Peyer's patch (tissue), 4 donors: ENCODE measurements at regions not wholly inside any gene's neighbourhood (a gene's known extent, or its start where the extent isn't known, plus 50 kb on each side); places are given as distances from the start of the nearest gene placed in this dataset.

Source experiments
- DNase-seq, 3 donors: peaks; one replicate each; pipeline ENCODE4 v3.0.0-alpha.2; 2017 to 2019
- H3K27ac ChIP-seq, 4 donors: fragments of 200-600 bp; sonication (generic); one replicate each; pipeline ENCODE4 v1.5.1; 2016 to 2019
- H3K27me3 ChIP-seq, 2 donors: fragments of 200-600 bp; sonication (generic); one replicate each; pipeline ENCODE4 v1.5.1; 2019
- H3K36me3 ChIP-seq, 3 donors: fragments of 200-600 bp; sonication (generic); one replicate each; pipeline ENCODE4 v1.5.1; 2016 to 2019
- H3K4me1 ChIP-seq, 4 donors: fragments of 200-600 bp; sonication (generic); one replicate each; pipeline ENCODE4 v1.5.1; 2016 to 2019
- H3K4me3 ChIP-seq, 4 donors: fragments of 200-600 bp; sonication (generic); 1 replicate in 3 of 4; 2 replicates in 1 of 4; pipeline ENCODE4 v1.5.1; 2016 to 2019; ENCODE audit warnings: mild to moderate bottlenecking in 1 of 4
- H3K9me3 ChIP-seq, 4 donors: fragments of 200-600 bp; sonication (generic); one replicate each; pipeline ENCODE4 v1.5.1; 2016 to 2019; ENCODE audit warnings: mild to moderate bottlenecking in 1 of 4
- POLR2A ChIP-seq, 2 donors: fragments of 450-650 bp; IDR thresholded peaks; one replicate each; pipeline ENCODE4 v1.5.1; 2017; ENCODE audit warnings: antibody characterized with exemption in 2 of 2, mild to moderate bottlenecking in 2 of 2, moderate library complexity in 2 of 2
- TF ChIP-seq, protein P1 (sequence below), 6 experiments: fragments of 450-650 bp in 4 of 6; fragments of 200-600 bp in 2 of 6; sonication (generic) in 1 of 6; IDR thresholded peaks; one replicate each; pipeline ENCODE4 v1.5.1; 2017 to 2019; ENCODE audit warnings: antibody characterized with exemption in 6 of 6, mild to moderate bottlenecking in 3 of 6, moderate library complexity in 1 of 6

DNA sequence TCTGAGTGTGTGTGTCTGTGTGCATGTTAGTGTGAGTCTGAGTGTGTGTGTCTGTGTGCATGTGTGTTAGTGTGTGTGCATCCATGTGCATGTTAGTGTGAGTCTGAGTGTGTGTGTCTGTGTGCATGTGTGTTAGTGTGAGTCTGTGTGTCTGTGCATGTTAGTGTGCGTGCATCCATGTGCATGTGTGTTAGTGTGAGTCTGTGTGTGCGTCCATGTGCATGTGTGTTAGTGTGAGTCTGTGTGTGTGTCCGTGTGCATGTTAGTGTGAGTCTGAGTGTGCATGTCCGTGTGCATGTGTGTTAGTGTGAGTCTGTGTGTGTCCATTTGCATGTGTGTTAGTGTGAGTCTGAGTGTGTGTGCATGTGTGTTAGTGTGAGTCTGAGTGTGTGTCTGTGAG is 76.6 kb upstream of the ACTRT2 start:
- no peak for DNase-seq
- no peaks in the 10 kb centered on the region for H3K36me3 ChIP-seq
- peaks cover 0 to 3% (median 0%) of the 10 kb centered on the region in 4 donors for H3K9me3 ChIP-seq
- no peaks in the 10 kb centered on the region for H3K27me3 ChIP-seq
- no peak for TF ChIP-seq POLR2A (IDR thresholded peaks at IDR 0.05)
- TF ChIP-seq, protein P1, sequence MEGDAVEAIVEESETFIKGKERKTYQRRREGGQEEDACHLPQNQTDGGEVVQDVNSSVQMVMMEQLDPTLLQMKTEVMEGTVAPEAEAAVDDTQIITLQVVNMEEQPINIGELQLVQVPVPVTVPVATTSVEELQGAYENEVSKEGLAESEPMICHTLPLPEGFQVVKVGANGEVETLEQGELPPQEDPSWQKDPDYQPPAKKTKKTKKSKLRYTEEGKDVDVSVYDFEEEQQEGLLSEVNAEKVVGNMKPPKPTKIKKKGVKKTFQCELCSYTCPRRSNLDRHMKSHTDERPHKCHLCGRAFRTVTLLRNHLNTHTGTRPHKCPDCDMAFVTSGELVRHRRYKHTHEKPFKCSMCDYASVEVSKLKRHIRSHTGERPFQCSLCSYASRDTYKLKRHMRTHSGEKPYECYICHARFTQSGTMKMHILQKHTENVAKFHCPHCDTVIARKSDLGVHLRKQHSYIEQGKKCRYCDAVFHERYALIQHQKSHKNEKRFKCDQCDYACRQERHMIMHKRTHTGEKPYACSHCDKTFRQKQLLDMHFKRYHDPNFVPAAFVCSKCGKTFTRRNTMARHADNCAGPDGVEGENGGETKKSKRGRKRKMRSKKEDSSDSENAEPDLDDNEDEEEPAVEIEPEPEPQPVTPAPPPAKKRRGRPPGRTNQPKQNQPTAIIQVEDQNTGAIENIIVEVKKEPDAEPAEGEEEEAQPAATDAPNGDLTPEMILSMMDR (IDR thresholded peaks at IDR 0.05) = no peak
- no peaks in the 10 kb centered on the region for H3K4me1 ChIP-seq
- H3K4me3 ChIP-seq = no peak overlapping the region
- H3K27ac ChIP-seq = no peak overlapping the region

DNA sequence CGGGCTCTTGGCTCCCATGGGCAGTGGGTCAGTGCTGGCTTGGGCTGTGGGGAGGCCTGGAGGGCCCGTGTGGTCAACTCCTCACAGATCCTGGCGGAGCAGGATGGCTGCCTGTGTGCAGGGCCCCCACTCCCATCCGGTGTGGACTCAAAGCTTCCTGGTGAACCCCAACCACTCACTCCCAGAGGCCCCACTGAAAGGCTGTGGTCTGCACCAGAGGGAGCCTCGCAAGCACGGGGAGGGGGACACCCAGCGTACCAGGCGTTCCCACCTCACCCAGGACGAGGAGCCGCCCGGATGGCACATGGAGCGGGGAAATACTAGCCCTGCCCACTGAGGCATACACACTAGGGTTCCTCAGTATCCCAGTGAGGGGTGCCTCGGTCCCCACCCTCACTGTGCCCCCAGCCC is 75.4 kb upstream of the ACTRT2 start:
- peak in 1 of 3 donors; percentile 29 for DNase-seq
- no peaks in the 10 kb centered on the region for H3K27me3 ChIP-seq
- peaks cover 0 to 3% (median 0%) of the 10 kb centered on the region in 4 donors for H3K9me3 ChIP-seq
- no peaks in the 10 kb centered on the region for H3K4me1 ChIP-seq
- H3K27ac ChIP-seq = no peak overlapping the region
- no peak overlapping the region for H3K4me3 ChIP-seq
- no peak for TF ChIP-seq POLR2A (IDR thresholded peaks at IDR 0.05)
- TF ChIP-seq, protein P1 (IDR thresholded peaks at IDR 0.05) = no peak
- H3K36me3 ChIP-seq = no peaks in the 10 kb centered on the region

DNA sequence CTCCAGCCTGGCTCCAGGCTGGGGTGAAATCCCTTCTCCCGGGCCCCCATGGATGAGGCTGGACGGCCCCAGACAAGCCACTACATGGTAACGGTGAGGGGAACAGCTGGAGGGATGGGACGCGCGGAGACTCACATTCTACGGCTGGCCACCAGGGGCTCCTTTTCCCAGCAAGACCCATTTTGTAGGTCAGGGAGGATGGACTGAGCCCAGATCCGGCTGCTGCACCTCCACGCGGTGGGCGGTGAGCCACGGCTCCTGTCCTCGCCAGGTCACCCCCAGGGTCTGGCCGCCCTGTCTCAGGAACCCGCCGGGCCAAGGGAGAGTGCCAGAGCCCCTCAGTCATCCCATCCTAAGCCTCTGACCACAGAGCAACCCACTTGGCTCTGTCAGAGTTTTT is 75.0 kb upstream of the ACTRT2 start:
- H3K27me3 ChIP-seq = no peaks in the 10 kb centered on the region
- H3K4me1 ChIP-seq = no peaks in the 10 kb centered on the region
- H3K36me3 ChIP-seq = no peaks in the 10 kb centered on the region
- H3K4me3 ChIP-seq = no peak overlapping the region
- peaks cover 0 to under 1% (median 0%) of the 10 kb centered on the region in 4 donors for H3K9me3 ChIP-seq
- no peak overlapping the region for H3K27ac ChIP-seq
- peak in 1 of 3 donors; percentile 27 for DNase-seq
- TF ChIP-seq POLR2A (IDR thresholded peaks at IDR 0.05) = no peak
- TF ChIP-seq, protein P1 (IDR thresholded peaks at IDR 0.05) = no peak

DNA sequence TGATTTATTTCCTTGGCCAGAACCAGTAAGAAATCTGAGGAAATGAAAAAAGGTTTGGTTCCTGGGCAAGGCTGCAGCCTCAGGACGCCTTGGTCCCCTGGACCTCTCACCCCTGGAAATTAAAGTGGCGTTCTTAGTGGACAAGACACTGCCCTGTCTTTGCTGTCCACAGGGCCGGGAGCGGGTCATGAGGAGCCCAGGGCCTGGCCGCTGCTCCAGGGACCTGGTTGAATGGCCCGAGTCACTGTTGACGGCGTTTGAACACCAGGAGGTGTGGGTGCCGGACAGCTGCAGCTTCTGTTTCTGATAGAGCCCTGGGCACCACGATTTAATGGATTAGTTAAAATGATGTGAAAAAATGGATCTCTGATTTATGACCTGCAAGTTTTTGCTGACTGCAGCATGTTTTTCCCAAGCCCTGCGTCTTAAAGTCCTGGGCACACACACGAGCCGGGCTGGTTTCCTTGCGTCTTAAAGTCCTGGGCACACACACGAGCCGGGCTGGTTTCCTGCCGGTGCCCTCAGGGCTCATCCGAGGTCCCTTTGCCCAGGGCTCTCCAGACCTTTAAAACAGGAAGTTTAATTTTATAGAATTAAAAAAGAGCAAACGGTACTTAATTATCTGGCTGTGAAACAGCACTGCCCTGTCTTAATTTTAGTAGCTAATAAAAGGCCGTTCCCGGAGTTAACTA is 74.1 kb upstream of the ACTRT2 start:
- Histone ChIP-seq H3K27me3 (no peaks in the 10 kb centered on the region), H3K36me3 (no peaks in the 10 kb centered on the region), H3K4me3 (no peak overlapping the region), H3K27ac (no peak overlapping the region), H3K4me1 (no peaks in the 10 kb centered on the region), H3K9me3 (no peaks in the 10 kb centered on the region)
- no peak for TF ChIP-seq POLR2A (IDR thresholded peaks at IDR 0.05)
- TF ChIP-seq, protein P1 (IDR thresholded peaks at IDR 0.05) = no peak
- peak in 1 of 3 donors; percentile 14 for DNase-seq

DNA sequence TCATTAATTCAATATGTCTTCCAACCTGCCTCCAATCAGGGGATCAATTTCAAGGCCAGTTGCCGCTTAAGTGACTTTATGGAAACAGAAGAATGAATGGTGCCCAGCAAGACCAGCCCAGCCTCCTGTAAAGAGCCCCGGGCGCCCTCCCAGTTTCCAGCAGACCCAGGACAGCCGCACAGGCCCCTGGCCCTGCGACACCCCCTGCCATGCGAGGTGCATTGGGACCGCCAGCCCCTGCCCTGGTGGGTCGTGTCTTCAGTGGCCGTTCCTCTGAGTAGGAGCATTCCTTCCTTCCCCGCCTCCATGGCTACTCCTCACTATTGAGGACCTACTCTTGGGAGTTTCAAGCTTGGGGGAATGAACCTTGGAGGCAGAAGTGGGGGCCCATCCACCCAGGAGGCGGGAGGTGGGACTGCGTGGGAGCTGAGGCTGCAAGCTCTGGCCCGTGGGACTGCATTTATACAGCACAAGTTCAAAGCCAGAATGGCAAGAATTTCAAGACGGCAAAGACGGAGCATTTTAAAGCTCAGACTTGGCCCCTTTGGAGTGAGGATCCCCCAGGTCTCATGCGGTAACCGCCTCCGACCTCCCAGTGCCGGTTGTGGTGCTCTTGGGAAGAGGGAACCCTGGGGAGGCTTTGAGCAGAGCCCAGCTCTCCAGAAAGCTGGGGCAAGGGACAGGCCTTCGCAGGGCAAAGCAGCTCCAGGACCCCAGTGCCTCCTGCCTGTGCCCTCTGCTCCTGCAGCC is 73.1 kb upstream of the ACTRT2 start:
- no peak for TF ChIP-seq POLR2A (IDR thresholded peaks at IDR 0.05)
- TF ChIP-seq, protein P1 (IDR thresholded peaks at IDR 0.05) = no peak
- Histone ChIP-seq H3K9me3 (peaks cover 0 to 4% (median 0%) of the 10 kb centered on the region in 4 donors), H3K36me3 (no peaks in the 10 kb centered on the region), H3K4me1 (no peaks in the 10 kb centered on the region), H3K27me3 (no peaks in the 10 kb centered on the region), H3K4me3 (no peak overlapping the region), H3K27ac (no peak overlapping the region)
- DNase-seq = peak in 1 of 3 donors; percentile 30
